ENCODE measurements at regions not wholly inside any gene's neighbourhood (a gene's known extent, or its start where the extent isn't known, plus 50 kb on each side); places are given as distances from the start of the nearest gene placed in this dataset.

DNA sequence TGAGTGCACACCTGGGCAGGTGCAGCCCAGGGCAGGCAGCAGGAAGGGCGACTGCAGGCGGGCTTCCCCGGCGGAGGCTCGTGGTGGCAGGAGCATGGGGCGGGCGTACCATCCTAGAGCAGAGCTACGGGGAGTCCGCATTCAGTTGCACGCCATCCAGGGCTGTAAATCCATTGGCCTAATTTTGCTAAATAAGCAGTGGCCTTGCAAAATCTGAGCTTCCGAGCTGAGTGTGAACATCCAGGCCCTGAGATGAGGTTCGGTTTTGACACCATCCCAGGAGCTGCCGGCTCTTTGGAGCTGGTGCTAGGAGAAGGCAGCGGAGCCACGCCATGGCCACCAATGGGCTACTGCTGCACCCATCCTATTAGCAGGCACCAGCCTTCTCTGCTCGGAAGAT is 664.8 kb downstream of the BRD1 start:
- no peak overlapping the region for H3K27ac ChIP-seq (ENCODE audit: low read depth, low read length)
- WGBS, 3 donors: 85 to 87% (median 85%) methylated on average over 14 to 16 of the region's 16 CpGs

DNA sequence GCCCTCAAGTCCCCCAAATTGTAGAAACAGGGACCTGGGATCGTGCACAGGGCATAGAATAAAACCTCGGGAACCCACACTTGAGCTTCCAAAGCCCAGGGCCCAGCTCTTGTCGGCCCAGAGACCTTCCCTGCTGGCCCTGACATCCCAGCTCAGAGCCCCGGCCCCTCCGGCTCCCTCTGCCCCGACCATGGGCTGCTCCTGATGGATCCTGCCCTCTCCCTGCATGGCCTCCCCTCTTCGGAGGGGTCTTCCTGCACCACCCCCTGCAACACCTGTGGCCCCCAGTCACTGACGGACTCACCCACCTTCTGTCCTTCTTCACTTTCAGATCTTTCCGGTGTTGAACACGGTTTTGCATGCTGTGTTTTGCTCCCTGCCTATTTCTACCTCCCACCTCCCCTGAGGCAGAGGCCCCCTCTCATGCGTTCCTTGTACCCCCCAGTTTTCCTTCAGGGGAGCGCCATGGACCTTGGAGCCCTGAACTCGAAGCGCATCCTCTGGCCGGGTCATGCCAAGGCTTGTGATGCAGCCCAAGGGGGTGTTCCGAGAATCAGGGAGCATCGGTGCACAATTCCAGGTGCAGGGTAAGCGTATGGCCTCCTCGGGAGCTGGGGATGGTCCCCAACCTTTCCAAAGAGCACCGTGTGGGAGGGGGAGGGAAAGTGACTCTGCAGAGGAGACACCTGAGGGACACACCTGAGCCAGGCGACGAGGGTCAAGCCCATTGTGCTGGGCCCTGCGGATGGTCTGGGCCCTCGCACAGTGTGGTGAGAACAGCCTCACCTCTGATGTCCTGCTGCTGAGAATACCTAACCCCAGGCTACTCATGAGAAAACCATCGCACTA is 666.4 kb downstream of the BRD1 start:
- 86 to 88% (median 87%) methylated on average over 25 of the region's 25 CpGs for WGBS, 3 donors

DNA sequence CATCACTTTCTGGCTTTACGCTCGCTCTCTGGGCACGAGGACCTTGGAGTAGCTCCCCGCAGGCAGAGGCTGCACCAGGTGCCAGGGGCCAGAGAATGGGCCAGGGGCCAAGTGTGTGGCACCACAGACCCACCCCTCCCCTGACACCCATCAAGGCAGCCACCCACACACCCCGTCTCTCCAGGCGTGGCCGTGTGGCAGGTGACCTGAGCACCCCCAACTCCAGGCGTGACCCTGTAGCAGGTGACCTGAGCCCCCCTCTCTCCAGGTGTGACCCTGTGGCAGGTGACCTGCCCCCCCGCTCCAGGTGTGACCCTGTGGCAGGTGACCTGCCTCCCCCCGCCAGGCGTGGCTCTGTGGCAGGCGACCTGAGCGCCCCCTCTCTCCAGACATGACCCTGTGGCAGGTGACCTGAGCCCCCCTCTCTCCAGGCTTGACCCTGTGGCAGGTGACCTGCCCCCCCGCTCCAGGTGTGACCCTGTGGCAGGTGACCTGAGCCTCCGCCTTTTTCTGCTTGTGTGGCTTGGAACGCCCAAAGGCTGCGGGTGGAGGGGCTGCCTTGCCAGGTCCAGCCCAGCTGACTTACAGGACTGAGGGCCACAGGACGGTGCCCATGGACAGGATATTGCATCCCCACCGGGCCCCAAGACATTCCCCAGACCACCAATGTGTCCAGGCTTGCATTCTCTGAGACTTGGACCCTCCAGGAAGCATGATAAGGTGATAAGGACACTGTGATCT is 667.2 kb downstream of the BRD1 start:
- H3K27ac ChIP-seq (ENCODE audit: low read depth, low read length): no peak overlapping the region
- 71 to 81% (median 74%) methylated on average over 18 to 19 of the region's 19 CpGs for WGBS, 3 donors

More for the DNA sequence above, 666.4 kb downstream of the BRD1 start:
- H3K27ac ChIP-seq (ENCODE audit: low read depth, low read length): no peak overlapping the region

DNA sequence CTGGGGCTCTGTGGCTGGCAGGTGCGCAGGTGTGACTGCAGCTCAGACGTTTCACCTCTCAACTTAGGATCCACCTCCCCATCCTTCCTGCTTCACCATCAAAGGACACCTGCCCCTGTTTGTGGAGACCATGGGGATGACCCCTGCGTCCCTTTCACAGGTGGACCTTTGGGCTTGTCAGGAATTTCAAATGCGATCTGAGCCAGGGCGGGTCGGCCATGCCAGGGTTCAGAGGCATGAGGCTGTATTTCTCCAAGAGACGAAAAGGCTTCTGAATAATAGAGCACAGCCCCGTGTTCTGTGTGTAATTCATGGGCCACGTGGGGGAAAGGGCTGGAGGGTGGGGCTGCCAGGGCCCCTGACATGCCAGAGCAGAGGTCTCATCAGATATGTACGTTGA is 668.0 kb downstream of the BRD1 start:
- H3K27ac ChIP-seq (ENCODE audit: low read depth, low read length): no peak overlapping the region
- 72 to 76% (median 75%) methylated on average over 10 of the region's 10 CpGs for WGBS, 3 donors

DNA sequence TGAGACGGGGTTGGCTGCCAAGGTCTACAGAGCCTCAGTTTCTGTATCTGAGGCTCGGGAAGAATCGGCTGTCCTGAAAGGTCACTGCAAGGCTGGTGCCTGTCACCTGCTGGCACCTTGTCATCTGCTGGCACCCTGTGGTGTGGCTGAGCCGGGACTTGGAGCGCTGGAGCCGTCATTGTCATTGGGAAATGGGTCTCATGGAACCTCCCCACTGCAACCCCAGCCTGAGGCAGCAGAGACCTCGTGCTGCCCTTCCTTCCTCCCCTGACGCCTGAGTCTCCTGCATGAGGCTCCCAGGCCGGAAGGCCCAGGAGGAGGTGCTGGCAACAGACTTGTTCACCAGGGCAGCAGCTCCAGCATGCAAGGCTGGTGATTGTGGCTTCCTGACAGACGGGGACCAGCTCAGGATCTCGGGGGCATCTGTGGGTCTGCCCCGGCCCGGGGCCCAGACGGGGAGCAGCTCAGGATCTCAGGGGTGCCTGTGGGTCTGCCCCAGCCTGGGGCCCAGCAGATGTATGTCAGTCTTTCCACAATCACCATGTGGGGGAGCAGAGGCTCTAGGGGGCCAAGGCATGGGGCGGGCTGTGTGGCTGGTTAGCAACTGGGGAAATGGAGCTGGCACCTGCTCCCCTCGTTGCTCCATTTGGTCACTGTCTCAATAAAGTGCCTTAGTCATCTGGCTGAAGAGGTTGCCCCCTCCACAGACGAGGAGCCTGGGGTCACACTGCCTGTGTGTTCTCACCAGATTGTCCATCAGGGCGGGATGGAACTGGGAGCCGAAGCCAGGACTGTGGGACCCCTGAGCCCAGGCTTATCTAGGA is 668.7 kb downstream of the BRD1 start:
- WGBS, 3 donors: 65 to 76% (median 71%) methylated on average over 19 of the region's 19 CpGs
- no peak overlapping the region for H3K27ac ChIP-seq (ENCODE audit: low read depth, low read length)

DNA sequence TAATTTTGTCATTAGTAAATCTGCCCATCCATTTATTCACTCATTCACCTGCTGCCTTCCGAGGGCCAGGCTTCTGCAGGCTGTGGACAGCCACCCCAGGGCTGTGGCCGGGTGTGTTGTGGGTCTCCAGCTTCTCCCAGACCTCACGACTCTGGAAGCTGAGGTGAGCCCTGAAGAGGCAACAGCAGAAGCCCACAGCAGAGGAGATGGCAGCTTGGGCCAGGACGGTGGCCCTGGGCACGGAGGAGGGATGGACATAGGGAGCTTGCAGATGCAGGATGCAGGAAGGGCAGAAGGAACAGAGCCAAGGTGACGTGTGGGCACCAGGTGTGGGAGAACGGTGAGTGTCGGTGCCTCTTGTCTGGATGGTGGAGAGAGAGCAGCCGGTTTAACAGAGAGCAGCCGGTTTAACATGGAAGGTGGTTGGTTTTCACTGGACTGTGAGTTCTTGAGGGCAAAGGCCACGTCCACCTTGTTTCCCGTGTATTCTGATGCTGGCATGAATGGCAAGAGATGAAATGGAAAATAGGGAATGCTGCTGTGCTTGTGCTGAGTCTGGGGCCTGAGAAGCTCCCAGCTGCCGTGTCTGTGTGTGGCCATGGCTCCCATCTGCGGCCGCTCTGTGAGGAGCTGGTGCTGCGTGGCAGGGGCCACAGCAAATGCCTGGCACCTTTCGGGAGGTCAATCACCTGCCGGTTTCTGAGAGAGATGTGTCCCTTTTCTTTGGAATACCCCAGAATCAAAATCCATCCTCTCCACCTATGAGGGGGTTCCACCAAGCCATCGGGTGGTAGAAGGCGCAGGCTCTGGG is 669.9 kb downstream of the BRD1 start:
- 83 to 86% (median 83%) methylated on average over 20 of the region's 20 CpGs for WGBS, 3 donors
- no peak overlapping the region for H3K27ac ChIP-seq (ENCODE audit: low read depth, low read length)

DNA sequence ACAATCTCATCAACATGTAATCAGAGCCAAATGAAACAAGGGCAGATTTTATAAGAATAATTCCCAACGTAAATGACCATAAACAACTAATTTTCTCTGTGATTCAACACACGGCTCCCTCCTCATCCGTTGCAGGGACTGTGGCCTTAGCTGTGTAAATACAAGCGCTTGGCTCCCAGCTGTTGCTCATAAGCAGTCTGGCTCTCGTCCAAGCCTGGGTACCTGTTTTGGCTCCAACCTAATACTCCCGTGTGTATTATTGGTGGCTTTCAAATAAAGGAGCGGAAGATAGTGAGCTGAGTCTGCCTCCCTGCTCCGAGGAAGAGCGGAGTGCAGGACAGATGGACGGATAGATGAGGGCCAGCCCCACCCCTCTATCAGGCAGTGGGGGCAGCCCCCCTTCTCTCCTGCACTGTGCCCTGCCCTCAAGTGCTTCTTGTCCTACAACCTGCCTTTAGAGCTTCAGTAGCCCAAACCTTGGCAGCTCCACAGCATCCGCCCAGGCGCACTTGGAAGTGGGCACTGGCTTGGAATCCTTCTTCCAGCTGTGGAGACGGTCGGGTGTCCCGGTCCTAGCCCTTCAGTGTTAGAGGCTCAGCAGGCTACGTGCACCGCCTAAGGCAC is 670.9 kb downstream of the BRD1 start:
- no peak overlapping the region for H3K27ac ChIP-seq (ENCODE audit: low read depth, low read length)
- WGBS, 3 donors: 44 to 63% (median 61%) methylated on average over 17 of the region's 17 CpGs

DNA sequence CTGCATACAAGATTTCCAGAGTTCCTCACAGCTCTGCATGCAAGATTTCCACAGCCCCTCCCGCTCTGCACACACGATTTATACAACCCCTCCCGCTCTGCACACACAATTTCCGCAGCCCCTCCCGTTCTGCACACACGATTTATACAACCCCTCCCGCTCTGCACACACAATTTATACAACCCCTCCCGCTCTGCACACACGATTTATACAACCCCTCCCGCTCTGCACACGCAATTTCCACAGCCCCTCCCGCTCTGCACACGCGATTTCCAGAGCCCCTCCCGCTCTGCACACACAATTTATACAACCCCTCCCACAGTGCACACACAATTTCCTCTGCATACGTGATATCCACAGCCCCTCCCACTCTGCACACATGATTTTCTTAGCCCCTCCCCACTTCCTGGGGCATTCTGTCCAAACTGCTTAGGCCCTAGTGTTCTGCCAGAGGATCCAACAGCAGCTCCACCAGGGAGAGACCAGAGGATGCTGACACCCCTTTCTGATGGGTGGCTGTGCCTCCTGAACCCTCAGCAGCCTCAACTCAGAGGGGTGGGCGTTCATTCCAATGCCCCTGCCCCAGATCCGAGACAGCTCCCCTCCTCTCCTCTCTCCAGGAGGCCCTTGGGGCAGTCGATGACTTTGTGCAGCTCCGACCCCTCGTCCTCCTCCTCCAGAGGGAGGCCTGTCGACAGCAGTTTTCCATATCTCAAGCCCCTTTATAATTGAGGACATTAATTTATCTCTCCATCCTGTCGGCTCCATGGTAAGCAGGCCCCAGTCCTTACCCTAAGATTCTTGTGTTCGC is 671.7 kb downstream of the BRD1 start:
- no peak overlapping the region for H3K27ac ChIP-seq (ENCODE audit: low read depth, low read length)
- 59 to 69% (median 61%) methylated on average over 23 to 24 of the region's 24 CpGs for WGBS, 3 donors

DNA sequence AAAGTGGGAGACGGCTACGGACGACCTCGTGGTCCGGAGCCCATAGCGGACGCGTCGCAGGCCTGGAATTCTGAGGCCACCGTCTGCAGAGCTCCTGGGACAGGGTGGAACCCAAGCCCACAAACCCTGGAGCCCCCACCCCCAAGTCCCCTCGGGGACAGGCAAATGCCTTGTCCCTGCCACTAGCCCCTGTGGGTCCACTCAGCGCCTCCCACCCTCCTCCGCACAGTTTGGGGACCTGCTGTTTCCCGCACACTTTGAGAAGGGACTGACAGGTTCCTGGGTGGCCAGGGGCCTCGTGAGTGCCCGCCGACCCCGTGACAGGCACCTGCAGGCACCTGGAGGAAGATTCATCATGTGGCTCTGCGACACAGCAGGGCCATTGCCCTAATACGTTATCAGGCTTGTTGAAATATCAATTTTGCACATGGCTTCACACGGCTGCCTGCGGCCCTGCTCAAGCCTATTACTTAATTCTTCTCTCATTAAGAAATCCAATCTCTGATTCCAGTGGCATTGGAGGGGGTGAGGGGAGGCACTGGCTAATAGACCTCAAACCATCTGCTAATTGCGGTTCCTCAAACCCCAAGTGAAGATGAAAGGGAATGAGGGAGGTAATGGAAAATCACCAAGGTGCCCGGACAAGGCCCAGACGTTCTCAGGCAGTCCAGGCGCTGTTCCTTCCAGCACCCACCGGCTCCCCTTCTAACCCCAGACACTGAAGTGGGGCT is 672.5 kb downstream of the BRD1 start:
- WGBS, 3 donors: 71 to 83% (median 74%) methylated on average over 27 of the region's 27 CpGs
- H3K27ac ChIP-seq (ENCODE audit: low read depth, low read length): no peak overlapping the region

DNA sequence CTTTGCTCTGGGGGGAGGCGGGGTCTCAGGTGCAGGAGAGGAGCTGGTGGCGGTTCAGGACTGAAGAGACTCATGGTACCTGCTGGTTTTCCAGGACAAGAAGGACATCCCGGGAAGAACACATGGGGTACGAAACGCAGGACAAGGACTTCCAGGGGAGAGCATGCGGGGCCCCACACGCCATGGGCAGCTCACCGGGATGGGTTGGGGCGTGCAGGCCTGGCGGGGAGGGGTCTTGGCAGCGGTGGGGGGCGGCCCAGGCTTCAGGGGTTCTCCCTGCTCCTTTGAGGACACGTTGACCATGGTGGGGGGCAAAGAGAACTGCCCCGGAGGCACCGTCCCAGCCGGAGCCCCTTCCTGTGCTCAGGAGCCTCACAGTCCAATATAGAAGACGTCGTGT is 673.2 kb downstream of the BRD1 start:
- 78 to 84% (median 79%) methylated on average over 17 to 18 of the region's 18 CpGs for WGBS, 3 donors
- no peak overlapping the region for H3K27ac ChIP-seq (ENCODE audit: low read depth, low read length)

DNA sequence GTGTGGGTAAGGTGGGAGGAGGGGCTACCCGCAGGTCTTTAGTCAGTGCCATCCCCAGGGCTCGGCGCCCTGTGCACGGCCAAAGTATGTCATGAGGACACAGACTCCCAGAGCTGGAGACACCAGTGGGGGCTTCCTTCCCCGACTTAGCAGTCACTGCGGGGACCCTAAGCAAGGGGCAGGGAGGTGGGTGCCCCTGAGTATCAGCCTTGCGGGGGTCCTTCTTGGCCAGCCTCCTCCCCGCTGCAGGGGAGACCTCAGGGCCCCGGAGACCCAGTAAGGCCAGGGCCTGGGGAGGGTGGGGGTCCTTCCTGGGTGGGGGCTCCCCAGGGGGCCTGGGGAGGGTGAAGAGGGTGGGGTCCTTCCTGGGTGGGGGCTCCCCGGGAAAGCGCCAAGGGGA is 673.8 kb downstream of the BRD1 start:
- 78 to 85% (median 83%) methylated on average over 9 to 11 of the region's 11 CpGs for WGBS, 3 donors
- no peak overlapping the region for H3K27ac ChIP-seq (ENCODE audit: low read depth, low read length)

DNA sequence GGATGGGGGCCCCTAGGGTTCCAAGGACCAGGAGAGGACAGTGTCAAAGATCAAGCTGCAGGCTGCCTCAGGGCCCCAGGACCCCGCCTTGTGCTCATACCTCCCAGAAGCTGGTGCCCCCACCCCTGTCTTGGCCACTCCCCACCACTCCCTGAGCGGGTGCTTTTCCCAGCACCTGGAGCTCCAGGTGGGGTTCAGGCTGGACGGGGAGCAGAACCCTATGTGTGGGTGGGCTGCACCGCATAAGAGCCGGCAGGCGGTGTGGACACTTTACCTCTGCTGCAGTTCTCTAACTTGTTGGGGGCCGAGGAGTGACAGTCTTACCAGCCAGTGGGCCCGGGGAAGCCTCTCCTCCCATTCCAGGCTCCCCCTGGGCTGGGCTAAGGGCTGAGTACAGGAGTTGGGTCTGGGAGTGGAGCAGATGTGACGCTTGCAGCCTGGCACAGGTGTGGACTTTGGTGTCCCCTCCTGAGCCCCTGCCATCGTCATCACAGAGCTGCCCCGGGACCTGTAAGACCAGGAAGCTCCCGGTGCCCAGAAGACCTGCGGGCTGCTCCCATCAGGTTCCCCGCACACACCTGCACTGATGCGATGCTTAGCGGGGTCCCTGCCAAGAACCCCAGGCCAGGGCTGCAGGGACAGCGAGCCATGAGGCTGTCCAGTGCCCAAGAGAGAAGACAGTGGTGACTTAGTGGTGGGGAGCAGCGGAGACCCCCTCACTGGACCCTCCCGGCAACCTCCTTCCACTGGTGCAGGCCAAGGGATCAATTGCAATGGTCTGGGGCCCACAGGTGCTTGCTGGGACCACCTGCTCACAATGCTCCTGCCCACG is 674.5 kb downstream of the BRD1 start:
- H3K27ac ChIP-seq (ENCODE audit: low read depth, low read length): no peak overlapping the region
- 79 to 83% (median 80%) methylated on average over 18 to 20 of the region's 20 CpGs for WGBS, 3 donors

DNA sequence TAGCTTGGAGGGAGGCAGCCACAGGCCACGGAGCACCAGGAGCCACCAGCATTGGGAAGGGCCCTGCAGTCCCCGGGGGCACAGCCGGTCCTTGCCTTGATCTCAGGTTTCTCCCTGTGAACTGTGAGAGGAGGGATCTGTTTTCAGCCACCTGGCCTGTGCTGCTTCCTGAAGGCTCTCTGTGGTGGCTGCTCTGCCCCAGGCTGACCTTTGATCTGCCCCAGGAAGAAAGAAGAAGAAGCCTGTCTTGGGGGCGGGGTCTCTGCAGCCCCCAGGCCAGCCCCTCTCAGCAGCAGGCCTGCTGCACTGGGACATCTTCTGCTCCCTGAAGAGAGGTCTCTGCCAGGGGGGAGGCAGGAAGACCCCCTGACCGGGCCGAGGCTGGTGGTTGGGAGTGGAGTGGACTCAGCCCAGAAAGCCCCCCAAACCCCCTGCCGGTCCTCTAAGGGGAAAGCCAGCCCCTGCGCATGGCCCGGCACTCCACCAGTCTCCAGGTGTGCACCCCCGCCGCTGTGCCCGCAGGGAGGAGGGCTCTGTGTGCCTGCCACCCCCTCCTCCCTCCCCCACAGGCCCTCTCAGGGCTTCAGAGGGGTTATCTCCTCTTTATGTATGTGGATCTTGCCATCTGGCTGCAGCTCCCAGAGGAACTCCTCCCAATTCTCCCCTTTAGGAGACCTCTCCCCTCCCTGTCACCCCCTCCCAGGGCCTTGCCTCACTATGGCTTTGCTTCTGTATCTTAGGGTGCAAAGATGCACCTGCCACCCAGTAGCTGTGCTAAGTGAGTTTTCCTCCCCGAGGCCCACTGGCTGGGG is 675.3 kb downstream of the BRD1 start:
- H3K27ac ChIP-seq (ENCODE audit: low read depth, low read length): no peak overlapping the region
- WGBS, 3 donors: 28 to 35% (median 31%) methylated on average over 13 of the region's 13 CpGs

DNA sequence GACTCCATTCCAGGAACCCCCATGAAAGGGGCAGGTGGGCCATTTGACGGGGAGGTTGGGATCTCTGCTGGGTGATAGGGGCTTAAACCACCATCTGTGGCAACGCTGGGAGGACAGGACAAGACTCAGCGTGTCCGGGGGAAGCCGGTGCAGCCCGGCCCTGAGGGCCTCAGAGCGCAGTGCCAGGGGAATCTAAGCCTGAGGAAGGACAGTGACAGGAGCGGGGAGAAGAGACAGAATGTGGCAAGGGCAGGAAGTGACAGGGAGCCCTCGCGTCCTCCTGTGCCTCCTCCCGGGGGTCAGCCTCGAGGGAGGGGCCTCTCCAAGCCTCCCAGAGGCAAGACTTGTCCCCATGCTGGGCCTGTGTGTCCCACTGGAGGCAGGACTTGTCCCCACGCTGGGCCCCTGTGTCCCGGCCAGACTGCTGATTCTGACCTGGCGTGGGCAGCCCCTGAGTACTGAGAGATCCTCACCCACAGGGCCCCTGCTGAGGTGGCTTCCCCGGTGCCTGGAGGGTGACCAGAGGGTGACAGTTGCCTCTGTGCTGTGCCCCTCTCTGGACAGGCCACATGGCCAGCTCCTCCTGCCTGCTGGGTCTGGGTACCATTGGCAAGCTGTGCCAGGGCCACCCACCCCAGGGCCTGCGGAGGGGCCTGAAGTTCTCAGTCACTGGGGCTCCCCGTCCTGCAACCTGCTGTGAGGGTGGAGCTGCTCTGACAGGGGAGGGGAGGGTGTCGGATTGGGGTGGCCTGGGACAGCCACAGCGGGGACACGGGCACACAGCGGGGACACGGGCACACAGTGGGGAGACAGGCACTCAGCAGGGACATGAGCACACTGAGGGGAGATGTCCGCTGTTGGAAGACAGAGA is 676.2 kb downstream of the BRD1 start:
- WGBS, 3 donors: 69 to 74% (median 69%) methylated on average over 24 of the region's 24 CpGs
- no peak overlapping the region for H3K27ac ChIP-seq (ENCODE audit: low read depth, low read length)
